ENCODE measurements at regions not wholly inside any gene's neighbourhood (a gene's known extent, or its start where the extent isn't known, plus 50 kb on each side); places are given as distances from the start of the nearest gene placed in this dataset.

DNA sequence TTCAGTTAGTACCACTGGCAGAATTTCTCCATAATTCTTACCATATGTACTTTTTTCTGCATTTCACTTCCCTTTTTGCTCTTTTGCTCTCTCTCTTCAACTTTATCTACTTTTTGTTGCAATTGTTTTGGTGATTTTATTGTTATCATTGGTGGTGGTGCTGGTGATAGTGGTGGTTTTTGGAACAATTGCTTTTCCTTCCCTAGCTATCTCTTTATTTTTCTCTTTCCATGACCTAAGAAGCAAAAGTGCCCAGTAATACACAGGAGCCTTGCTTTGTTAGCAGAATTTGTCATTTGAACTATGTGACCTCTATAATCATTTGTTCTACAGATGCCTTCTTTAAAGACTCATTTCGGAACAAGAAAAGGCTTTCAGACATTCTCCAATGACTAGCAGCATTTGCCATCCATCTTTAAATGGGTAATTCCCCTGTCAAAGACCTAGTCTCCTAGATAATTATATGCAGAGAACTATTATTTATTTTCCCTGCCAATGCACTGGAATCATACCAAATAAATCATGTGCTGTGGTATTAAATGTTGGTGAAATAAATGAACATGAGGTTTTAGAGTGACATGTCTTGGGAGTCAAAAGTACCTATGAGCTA is 154.5 kb downstream of the GASK1B start:
- TF ChIP-seq SPI1 (IDR thresholded peaks at IDR 0.05; ENCODE audit: borderline replicate concordance, low read depth) (peak; percentile 96), CTCF (IDR thresholded peaks at IDR 0.05; ENCODE audit: insufficient read depth, low read length) (no peak), GABPA (IDR thresholded peaks at IDR 0.05; ENCODE audit: low read depth) (no peak), REST (IDR thresholded peaks at IDR 0.05; ENCODE audit: insufficient replicate concordance, low read depth) (no peak)
- peak overlapping the region; percentile 74 for H3K27ac ChIP-seq (replicated peaks)
- H3K27me3 ChIP-seq (ENCODE audit: insufficient read depth, poor library complexity, severe bottlenecking), result no peaks in the 10 kb centered on the region
- peak; percentile 12 to 30 for DNase-seq (ENCODE audit: low read depth in 1 of 2, low spot score in 1 of 2)
- H3K4me3 ChIP-seq (replicated peaks; ENCODE audit: insufficient read depth, low read length), result no peak overlapping the region

GRCh38 chr4:158016511-158016910 is 156.3 kb downstream of the GASK1B start:
- TF ChIP-seq GABPA (IDR thresholded peaks at IDR 0.05; ENCODE audit: low read depth) (no peak), CTCF (IDR thresholded peaks at IDR 0.05; ENCODE audit: insufficient read depth, low read length) (no peak), SPI1 (IDR thresholded peaks at IDR 0.05; ENCODE audit: borderline replicate concordance, low read depth) (no peak), REST (IDR thresholded peaks at IDR 0.05; ENCODE audit: insufficient replicate concordance, low read depth) (no peak), POLR2AphosphoS5 (IDR thresholded peaks at IDR 0.05; ENCODE audit: low read depth) (no peak)
- Histone ChIP-seq H3K27ac (replicated peaks) (peak overlapping the region; percentile 17; the same call in 1 of the 2 replicates), H3K27me3 (ENCODE audit: insufficient read depth, poor library complexity, severe bottlenecking) (no peaks in the 10 kb centered on the region), H3K4me3 (replicated peaks; ENCODE audit: insufficient read depth, low read length) (no peak overlapping the region)
- DNase-seq (ENCODE audit: low read depth in 1 of 2, low spot score in 1 of 2), result peak in 1 of 2 experiments; percentile 32

DNA sequence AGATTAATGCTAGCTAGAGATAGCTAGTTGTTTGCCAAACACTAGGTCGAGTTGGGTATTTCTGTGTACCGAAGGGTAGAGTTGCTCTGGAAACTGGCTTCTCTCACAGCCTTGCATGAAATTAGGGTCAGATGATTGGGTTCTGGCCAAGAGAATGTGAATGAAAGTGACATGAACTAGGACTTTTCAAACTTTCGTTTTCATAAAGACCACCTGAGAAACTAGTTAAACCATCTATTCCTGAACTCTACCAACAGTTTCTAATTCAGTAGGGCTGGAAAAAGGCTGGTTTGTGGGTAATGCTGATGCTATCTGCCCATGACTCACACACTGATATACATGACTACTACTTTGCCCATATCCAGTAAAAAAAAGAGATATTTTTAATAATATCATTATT is 157.6 kb downstream of the GASK1B start:
- Histone ChIP-seq H3K27ac (replicated peaks) (no peak overlapping the region), H3K4me3 (replicated peaks; ENCODE audit: insufficient read depth, low read length) (no peak overlapping the region), H3K27me3 (ENCODE audit: insufficient read depth, poor library complexity, severe bottlenecking) (no peaks in the 10 kb centered on the region)
- DNase-seq (ENCODE audit: low read depth in 1 of 2, low spot score in 1 of 2), result no peak
- TF ChIP-seq GABPA (IDR thresholded peaks at IDR 0.05; ENCODE audit: low read depth) (no peak), POLR2AphosphoS5 (IDR thresholded peaks at IDR 0.05; ENCODE audit: low read depth) (no peak), CTCF (IDR thresholded peaks at IDR 0.05; ENCODE audit: insufficient read depth, low read length) (no peak), SPI1 (IDR thresholded peaks at IDR 0.05; ENCODE audit: borderline replicate concordance, low read depth) (no peak), REST (IDR thresholded peaks at IDR 0.05; ENCODE audit: insufficient replicate concordance, low read depth) (no peak)

All from HL-60 (cell line).